Astrocyte (in vitro differentiated cells and primary cell): ENCODE measurements at regions not wholly inside any gene's neighbourhood (a gene's known extent, or its start where the extent isn't known, plus 50 kb on each side); places are given as distances from the start of the nearest gene placed in this dataset.

Experiments used
- DNase-seq: peaks from one replicate; pipeline ENCODE4 v3.0.0-alpha.2; 2010; ENCODE audit warnings: low read depth
- FAIRE-seq: peaks from 2 replicates; lab custom pipeline; 2011; peaks lifted over from hg19 to GRCh38; lab: Jason Lieb, UNC
- H2AFZ ChIP-seq: 2 replicates; pipeline ENCODE4 v1.6.0; 2012; ENCODE audit warnings: low read depth, low read length, inconsistent platforms
- H3K27ac ChIP-seq: 2 replicates; pipeline ENCODE4 v1.5.1; 2011; ENCODE audit warnings: low read depth, low read length, inconsistent platforms
- H3K27me3 ChIP-seq: 2 replicates; pipeline ENCODE4 v1.6.0; 2011; ENCODE audit warnings: low read length, inconsistent platforms; ENCODE audit not compliant: insufficient read depth
- H3K36me3 ChIP-seq: 2 replicates; pipeline ENCODE4 v1.5.1; 2011; ENCODE audit warnings: low read length, inconsistent platforms; ENCODE audit not compliant: insufficient read depth
- H3K4me1 ChIP-seq: 2 replicates; pipeline ENCODE4 v1.5.1; 2011; ENCODE audit warnings: low read length, inconsistent platforms; ENCODE audit not compliant: insufficient read depth
- H3K4me2 ChIP-seq: 2 replicates; pipeline ENCODE4 v1.6.0; 2012; ENCODE audit warnings: low read length, inconsistent platforms
- H3K4me3 ChIP-seq: 2 replicates; pipeline ENCODE4 v1.5.1; 2011; ENCODE audit warnings: low read depth, mild to moderate bottlenecking, low read length, inconsistent platforms; ENCODE audit not compliant: insufficient read depth
- H3K79me2 ChIP-seq: 2 replicates; pipeline ENCODE4 v1.6.0; 2012; ENCODE audit warnings: mild to moderate bottlenecking, low read length, inconsistent platforms; ENCODE audit not compliant: insufficient read depth
- H3K9ac ChIP-seq: 2 replicates; pipeline ENCODE4 v1.6.0; 2012; ENCODE audit warnings: mild to moderate bottlenecking, low read length, inconsistent platforms
- H3K9me3 ChIP-seq: 2 replicates; pipeline ENCODE4 v1.5.1; 2012; ENCODE audit warnings: low read depth, mild to moderate bottlenecking, low read length, inconsistent platforms; ENCODE audit not compliant: insufficient read depth
- H4K20me1 ChIP-seq: 2 replicates; pipeline ENCODE4 v1.6.0; 2012; ENCODE audit warnings: low read length, inconsistent platforms; ENCODE audit not compliant: insufficient read depth
- H3K27ac Mint-ChIP-seq: one replicate; pipeline ENCODE4 v1.8.0; 2021; ENCODE audit warnings: mild to moderate bottlenecking, mixed read lengths; ENCODE audit not compliant: unreplicated experiment
- H3K27me3 Mint-ChIP-seq: one replicate; pipeline ENCODE4 v1.8.0; 2021; ENCODE audit warnings: low read depth, mixed read lengths; ENCODE audit not compliant: unreplicated experiment
- H3K36me3 Mint-ChIP-seq: one replicate; pipeline ENCODE4 v1.8.0; 2021; ENCODE audit warnings: low read depth, mixed read lengths; ENCODE audit not compliant: unreplicated experiment
- H3K4me1 Mint-ChIP-seq: one replicate; pipeline ENCODE4 v1.8.0; 2021; ENCODE audit warnings: low read depth, mixed read lengths; ENCODE audit not compliant: unreplicated experiment
- H3K4me3 Mint-ChIP-seq: one replicate; pipeline ENCODE4 v1.8.0; 2021; ENCODE audit warnings: mild to moderate bottlenecking, moderate library complexity, mixed read lengths; ENCODE audit not compliant: unreplicated experiment
- H3K9me3 Mint-ChIP-seq: one replicate; pipeline ENCODE4 v1.8.0; 2021; ENCODE audit warnings: mild to moderate bottlenecking, mixed read lengths; ENCODE audit not compliant: unreplicated experiment
- CTCF ChIP-seq: IDR thresholded peaks from 2 replicates; pipeline ENCODE4 v1.5.1; 2011; ENCODE audit warnings: low read depth, mild to moderate bottlenecking, inconsistent platforms, low read length, moderate library complexity; ENCODE audit not compliant: insufficient read depth
- EZH2 ChIP-seq: IDR thresholded peaks from 2 replicates; pipeline ENCODE4 v1.6.1; 2012; ENCODE audit warnings: mild to moderate bottlenecking, low read length, inconsistent platforms; ENCODE audit not compliant: insufficient read depth

DNA sequence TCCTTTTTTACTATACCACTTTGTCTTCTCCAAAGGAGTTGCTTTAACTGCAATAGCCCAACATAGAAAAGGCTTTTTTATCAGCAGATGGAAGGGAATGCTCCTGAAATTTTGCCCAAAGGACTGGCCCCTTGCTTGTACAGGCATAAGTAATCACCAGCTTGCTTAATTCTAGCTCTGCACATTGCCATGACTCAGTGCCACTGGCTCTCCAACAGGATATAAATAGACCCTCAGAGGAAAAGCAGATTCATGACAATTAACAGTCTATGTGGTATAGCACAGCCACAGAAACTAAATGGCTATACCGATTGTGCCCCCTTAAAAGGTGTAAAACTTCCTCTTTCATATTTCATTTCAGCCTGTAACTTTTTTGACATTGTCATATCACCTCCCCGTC lies 227.0 kb downstream of the ZNF608 start:
- Histone ChIP-seq H3K4me1 (no peaks in the 10 kb centered on the region), H4K20me1 (no peaks in the 10 kb centered on the region), H2AFZ (no peak overlapping the region), H3K36me3 (no peaks in the 10 kb centered on the region), H3K4me3 (no peak overlapping the region), H3K79me2 (no peaks in the 10 kb centered on the region), H3K9me3 (no peaks in the 10 kb centered on the region), H3K27me3 (no peaks in the 10 kb centered on the region), H3K9ac (no peak overlapping the region), H3K4me2 (peak overlapping the region; percentile 41), H3K27ac (no peak overlapping the region)
- no peak overlapping the region for H3K27ac Mint-ChIP-seq
- no peaks in the 10 kb centered on the region for H3K27me3 Mint-ChIP-seq
- no peaks in the 10 kb centered on the region for H3K36me3 Mint-ChIP-seq
- no peak for FAIRE-seq
- TF ChIP-seq EZH2 (no peak), CTCF (no peak)
- no peak overlapping the region for H3K4me3 Mint-ChIP-seq
- peaks cover 9% of the 10 kb centered on the region for H3K4me1 Mint-ChIP-seq
- peak; percentile 86 for DNase-seq
- H3K9me3 Mint-ChIP-seq, result peaks cover 2% of the 10 kb centered on the region

GRCh38 chr5:124516567-124516966 lies 229.9 kb downstream of the ZNF608 start:
- H3K9me3 ChIP-seq, result no peaks in the 10 kb centered on the region
- H3K4me1 ChIP-seq, result no peaks in the 10 kb centered on the region
- no peaks in the 10 kb centered on the region for H3K36me3 ChIP-seq
- Mint-ChIP-seq H3K9me3 (no peaks in the 10 kb centered on the region), H3K4me3 (no peak overlapping the region), H3K4me1 (peaks cover 9% of the 10 kb centered on the region), H3K27ac (no peak overlapping the region), H3K36me3 (no peaks in the 10 kb centered on the region), H3K27me3 (no peaks in the 10 kb centered on the region)
- TF ChIP-seq CTCF (no peak), EZH2 (no peak)
- DNase-seq (no peak), FAIRE-seq (no peak)
- no peak overlapping the region for H2AFZ ChIP-seq
- H3K27me3 ChIP-seq, result no peaks in the 10 kb centered on the region
- H3K9ac ChIP-seq, result no peak overlapping the region
- no peak overlapping the region for H3K4me2 ChIP-seq
- H3K79me2 ChIP-seq, result no peaks in the 10 kb centered on the region
- H4K20me1 ChIP-seq, result no peaks in the 10 kb centered on the region
- no peak overlapping the region for H3K27ac ChIP-seq
- H3K4me3 ChIP-seq, result no peak overlapping the region

DNA sequence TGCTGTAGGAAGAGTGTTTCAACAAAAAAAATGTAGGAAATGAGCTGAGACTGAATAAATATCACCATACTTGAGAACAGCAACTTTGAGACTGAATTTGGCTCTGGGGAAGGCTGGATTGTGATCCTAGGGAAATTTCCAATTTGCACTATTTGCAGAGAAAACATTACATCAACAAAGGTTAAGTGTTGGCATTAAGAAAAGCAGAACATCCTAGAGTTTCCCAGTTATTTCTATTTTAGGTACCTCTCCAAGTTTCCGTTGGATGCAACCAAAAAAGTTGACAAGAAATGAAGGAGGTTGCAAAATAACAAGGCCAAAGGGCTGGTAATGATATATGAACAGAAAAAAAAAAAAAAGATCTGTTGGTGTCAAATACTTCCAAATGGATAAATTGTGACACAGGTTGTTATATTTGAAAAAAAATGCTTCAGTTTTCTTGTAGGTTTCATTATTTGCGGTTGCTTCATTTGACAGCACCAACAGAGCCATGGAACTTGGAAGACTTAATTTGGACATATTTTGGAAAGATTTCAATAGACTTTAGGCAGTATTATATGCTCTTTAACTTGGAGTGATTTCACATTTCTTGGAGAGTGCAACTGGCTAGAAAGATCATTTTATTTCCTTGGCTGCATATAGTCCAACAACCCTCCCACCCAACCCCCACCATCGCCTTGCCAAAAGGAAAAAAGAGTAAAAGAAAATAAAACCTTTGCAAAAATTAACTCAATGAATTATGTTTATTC lies 230.8 kb downstream of the ZNF608 start:
- TF ChIP-seq CTCF, result no peak
- no peak for TF ChIP-seq EZH2
- H3K9me3 Mint-ChIP-seq, result no peaks in the 10 kb centered on the region
- Histone ChIP-seq H3K36me3 (no peaks in the 10 kb centered on the region), H3K9me3 (no peaks in the 10 kb centered on the region), H3K4me3 (no peak overlapping the region), H3K4me1 (no peaks in the 10 kb centered on the region), H4K20me1 (no peaks in the 10 kb centered on the region), H3K27ac (no peak overlapping the region), H3K79me2 (no peaks in the 10 kb centered on the region), H3K4me2 (no peak overlapping the region), H2AFZ (no peak overlapping the region), H3K9ac (no peak overlapping the region), H3K27me3 (no peaks in the 10 kb centered on the region)
- no peaks in the 10 kb centered on the region for H3K36me3 Mint-ChIP-seq
- H3K4me3 Mint-ChIP-seq, result no peak overlapping the region
- DNase-seq (no peak), FAIRE-seq (no peak)
- no peak overlapping the region for H3K27ac Mint-ChIP-seq
- H3K4me1 Mint-ChIP-seq, result peaks cover 9% of the 10 kb centered on the region
- H3K27me3 Mint-ChIP-seq, result no peaks in the 10 kb centered on the region
